Activated B cell treated with CpG ODN at 0.5 μM for 24 hours (primary cell): ENCODE measurements at regions not wholly inside any gene's neighbourhood (a gene's known extent, or its start where the extent isn't known, plus 50 kb on each side); places are given as distances from the start of the nearest gene placed in this dataset.
"Not testable (repeated sequence)": the region's sequence is repeated elsewhere in the genome, so short reads cannot be mapped to it uniquely, and the experiment has no call there.

Experiments used
- ATAC-seq: fragments of 200-7000 bp; cut with Tn5 transposase; one replicate; pipeline ENCODE4 v1.10.0; 2021; ENCODE audit warnings: low read depth, mild to moderate bottlenecking, moderate library complexity
- CTCF ChIA-PET: fragments of 350-600 bp; sonication (Branson Sonifier 250); formaldehyde crosslinking; loops from one replicate; lab custom pipeline; 2021; ENCODE audit warnings: antibody characterized with exemption; lab: Charles Lee
- POLR2A ChIA-PET: fragments of 350-600 bp; sonication (Branson Sonifier 250); formaldehyde crosslinking; loops from one replicate; lab custom pipeline; 2021; ENCODE audit warnings: antibody characterized with exemption; lab: Charles Lee
- DNase-seq: peaks from one replicate; pipeline ENCODE4 v3.0.0; 2022
- H3K27ac Mint-ChIP-seq: one replicate; pipeline ENCODE4 v1.8.0; 2020; ENCODE audit warnings: mixed read lengths
- H3K27me3 Mint-ChIP-seq: one replicate; pipeline ENCODE4 v1.8.0; 2021; ENCODE audit warnings: mixed read lengths
- H3K36me3 Mint-ChIP-seq: one replicate; pipeline ENCODE4 v1.8.0; 2021; ENCODE audit warnings: low read depth, mixed read lengths
- H3K4me1 Mint-ChIP-seq: one replicate; pipeline ENCODE4 v1.8.0; 2021; ENCODE audit warnings: mixed read lengths
- H3K4me3 Mint-ChIP-seq: one replicate; pipeline ENCODE4 v1.8.0; 2020; ENCODE audit warnings: mild to moderate bottlenecking, mixed read lengths
- H3K9me3 Mint-ChIP-seq: one replicate; pipeline ENCODE4 v1.8.0; 2020; ENCODE audit warnings: mixed read lengths
- intact Hi-C: fragments of 100-400 bp; cut with micrococcal nuclease; formaldehyde crosslinking; loops from one replicate; pipeline ENCODE4 v1.15.1; 2024
- TF ChIP-seq, protein P1 (sequence below): fragments of 200-600 bp; IDR thresholded peaks from one replicate; pipeline ENCODE4 v1.8.0; 2022; ENCODE audit warnings: antibody characterized with exemption, mild to moderate bottlenecking

DNA sequence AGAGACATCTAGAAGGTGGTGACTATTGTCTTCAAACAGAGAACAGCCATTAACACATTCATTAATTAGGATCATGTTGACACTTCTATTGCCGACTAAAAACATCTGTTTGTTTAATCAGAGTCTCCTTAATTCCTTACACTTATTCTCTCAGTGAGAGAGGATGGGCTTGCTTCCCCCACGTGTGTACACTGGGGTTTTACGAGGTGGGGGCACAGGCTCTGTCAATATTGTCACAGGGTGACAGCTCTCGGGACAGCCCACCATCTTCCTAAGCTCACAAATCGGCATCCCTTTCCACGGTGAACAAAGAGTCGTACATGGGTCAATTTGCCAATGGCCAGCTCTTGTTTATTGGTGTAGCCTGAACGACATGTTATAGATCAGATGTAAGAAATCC, 413.2 kb downstream of the MIAT start:
- TF ChIP-seq, protein P1, sequence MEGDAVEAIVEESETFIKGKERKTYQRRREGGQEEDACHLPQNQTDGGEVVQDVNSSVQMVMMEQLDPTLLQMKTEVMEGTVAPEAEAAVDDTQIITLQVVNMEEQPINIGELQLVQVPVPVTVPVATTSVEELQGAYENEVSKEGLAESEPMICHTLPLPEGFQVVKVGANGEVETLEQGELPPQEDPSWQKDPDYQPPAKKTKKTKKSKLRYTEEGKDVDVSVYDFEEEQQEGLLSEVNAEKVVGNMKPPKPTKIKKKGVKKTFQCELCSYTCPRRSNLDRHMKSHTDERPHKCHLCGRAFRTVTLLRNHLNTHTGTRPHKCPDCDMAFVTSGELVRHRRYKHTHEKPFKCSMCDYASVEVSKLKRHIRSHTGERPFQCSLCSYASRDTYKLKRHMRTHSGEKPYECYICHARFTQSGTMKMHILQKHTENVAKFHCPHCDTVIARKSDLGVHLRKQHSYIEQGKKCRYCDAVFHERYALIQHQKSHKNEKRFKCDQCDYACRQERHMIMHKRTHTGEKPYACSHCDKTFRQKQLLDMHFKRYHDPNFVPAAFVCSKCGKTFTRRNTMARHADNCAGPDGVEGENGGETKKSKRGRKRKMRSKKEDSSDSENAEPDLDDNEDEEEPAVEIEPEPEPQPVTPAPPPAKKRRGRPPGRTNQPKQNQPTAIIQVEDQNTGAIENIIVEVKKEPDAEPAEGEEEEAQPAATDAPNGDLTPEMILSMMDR: no peak
- H3K27me3 Mint-ChIP-seq: peaks cover 53% of the 10 kb centered on the region
- H3K9me3 Mint-ChIP-seq: peaks cover 1% of the 10 kb centered on the region
- no peaks in the 10 kb centered on the region for H3K4me1 Mint-ChIP-seq
- no peak overlapping the region for H3K27ac Mint-ChIP-seq
- ChIA-PET POLR2A (no interaction called here), CTCF (no interaction called here)
- intact Hi-C loops: no loop called here
- H3K4me3 Mint-ChIP-seq: no peak overlapping the region
- H3K36me3 Mint-ChIP-seq: no peaks in the 10 kb centered on the region
- no peak for ATAC-seq
- DNase-seq: no peak

DNA sequence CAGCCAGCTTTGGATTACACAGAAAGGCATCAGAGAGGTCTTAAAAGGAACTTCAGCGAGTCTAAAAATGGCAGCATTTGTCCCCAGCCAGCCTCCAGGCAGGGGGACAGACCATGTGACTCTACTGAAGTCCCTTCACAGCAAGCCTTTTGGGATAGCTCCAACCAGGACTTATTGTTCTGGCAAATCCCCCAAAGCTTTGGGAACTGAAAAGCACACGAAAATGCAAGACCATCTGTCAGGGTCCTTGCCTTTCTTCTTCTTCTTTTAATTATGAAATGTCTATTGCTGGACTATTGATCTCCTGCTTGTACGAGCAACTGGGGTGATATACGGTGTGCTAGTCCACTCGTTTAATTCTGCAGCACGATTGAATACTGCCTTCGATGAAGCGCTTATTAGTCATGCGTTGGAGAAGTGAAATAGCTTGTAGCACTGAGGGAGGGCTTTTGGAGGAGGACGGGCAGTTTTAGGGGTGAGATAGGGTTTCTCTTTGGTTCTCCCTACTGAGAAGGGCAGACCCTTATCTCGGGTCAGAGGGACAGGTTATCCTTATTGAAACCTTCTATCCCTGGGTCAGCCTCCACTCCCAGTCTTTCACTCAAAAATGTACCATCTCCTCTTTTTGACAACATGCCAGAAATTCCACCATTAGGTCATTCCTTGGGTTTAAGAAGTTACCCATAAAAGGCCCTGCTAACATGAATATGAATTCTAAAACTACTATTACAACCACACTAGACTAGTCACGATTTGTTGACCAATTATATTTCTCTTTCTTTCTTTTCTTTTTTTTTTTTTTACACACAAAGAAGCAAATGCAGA, 416.4 kb downstream of the MIAT start:
- CTCF ChIA-PET: no interaction called here
- H3K27me3 Mint-ChIP-seq: peaks cover 45% of the 10 kb centered on the region

DNA sequence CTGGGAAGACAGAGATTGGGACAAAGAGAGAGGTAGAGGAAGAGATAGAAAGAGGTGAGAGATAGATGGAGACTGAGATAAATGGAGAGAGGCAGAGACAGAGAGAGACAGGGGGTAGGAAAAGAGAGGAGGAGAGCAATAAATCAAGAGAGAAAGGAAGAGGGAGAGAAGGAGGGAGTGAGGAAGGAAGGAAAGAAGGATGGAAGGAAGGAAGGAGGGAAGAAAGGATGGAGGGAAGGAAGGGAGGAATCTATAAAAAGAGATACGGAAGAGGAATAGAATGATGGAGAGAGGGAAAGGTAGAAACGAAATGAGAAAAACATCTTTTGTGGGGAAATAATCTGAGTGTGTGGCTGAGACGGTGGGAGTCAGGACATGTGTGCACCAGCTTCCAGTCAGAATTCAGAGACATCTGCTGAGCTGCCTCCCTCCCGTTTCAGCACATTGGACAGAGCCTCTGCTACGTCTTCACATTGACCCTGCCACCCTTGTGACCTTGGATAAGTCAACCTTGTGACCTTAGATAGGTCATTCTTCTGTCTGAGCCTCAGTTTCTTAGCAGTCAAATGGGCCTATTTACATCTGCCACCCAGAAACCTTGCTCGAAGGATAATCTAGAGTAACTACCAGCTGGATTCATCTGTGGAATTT, 417.8 kb downstream of the MIAT start:
- Mint-ChIP-seq H3K27me3 (peaks cover 39% of the 10 kb centered on the region), H3K9me3 (peaks cover 5% of the 10 kb centered on the region), H3K4me1 (peaks cover 3% of the 10 kb centered on the region), H3K27ac (no peak overlapping the region), H3K4me3 (no peak overlapping the region), H3K36me3 (no peaks in the 10 kb centered on the region)
- intact Hi-C loops: no loop called here
- TF ChIP-seq, protein P1: no peak
- DNase-seq (no peak), ATAC-seq (no peak)
- ChIA-PET POLR2A (no interaction called here), CTCF (no interaction called here)

More for the DNA sequence above, 416.4 kb downstream of the MIAT start:
- peaks cover 3% of the 10 kb centered on the region for H3K4me1 Mint-ChIP-seq
- no peak for ATAC-seq
- H3K27ac Mint-ChIP-seq: no peak overlapping the region
- H3K36me3 Mint-ChIP-seq: no peaks in the 10 kb centered on the region
- TF ChIP-seq, protein P1: no peak
- no peak overlapping the region for H3K4me3 Mint-ChIP-seq
- POLR2A ChIA-PET: no interaction called here
- H3K9me3 Mint-ChIP-seq: peaks cover 5% of the 10 kb centered on the region
- intact Hi-C loops: no loop called here
- DNase-seq: no peak

DNA sequence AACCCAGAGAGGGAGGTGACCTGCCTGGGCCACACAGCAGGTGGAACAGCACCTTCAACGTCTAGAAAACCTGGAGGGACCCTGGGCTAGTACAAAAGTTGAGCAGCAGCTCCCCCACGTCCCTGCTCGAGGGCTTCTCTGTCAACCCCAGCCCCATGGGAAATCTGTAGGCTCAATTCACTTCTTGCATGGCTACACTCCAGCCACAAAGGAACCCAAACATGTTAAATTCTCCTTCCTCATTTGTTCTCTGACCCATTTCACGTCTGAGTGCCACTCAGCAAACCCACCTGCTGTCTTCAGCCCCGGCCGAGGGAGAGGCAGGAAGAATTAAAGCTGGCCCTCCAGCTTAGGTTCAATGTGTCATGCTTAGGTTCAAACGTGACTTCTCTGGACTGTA, 418.5 kb downstream of the MIAT start:
- Mint-ChIP-seq H3K27me3 (peaks cover 37% of the 10 kb centered on the region), H3K4me3 (no peak overlapping the region), H3K27ac (no peak overlapping the region), H3K36me3 (no peaks in the 10 kb centered on the region), H3K9me3 (peaks cover 5% of the 10 kb centered on the region), H3K4me1 (peaks cover 3% of the 10 kb centered on the region)
- intact Hi-C loops: no loop called here
- DNase-seq (no peak), ATAC-seq (no peak)
- POLR2A ChIA-PET: no interaction called here
- TF ChIP-seq, protein P1: no peak
- CTCF ChIA-PET: no interaction called here

DNA sequence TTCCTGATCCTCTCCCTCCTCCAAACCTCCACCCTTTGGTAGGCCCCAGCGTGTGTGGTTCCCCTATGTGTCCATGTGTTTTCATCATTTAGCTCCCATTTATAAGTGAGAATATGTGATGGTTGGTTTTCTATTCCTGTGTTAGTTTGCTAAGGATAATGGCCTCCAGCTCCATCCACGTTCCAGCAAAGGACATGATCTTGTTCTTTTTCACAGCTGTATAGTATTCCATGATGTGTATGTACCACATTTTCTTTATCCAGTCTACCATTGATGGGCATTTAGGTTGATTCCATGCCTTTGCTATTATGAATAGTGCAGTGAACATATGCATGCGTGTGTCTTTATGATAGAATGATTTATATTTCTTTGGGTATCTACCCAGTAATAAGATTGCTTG, 420.7 kb downstream of the MIAT start:
- H3K27ac Mint-ChIP-seq, H3K4me1 Mint-ChIP-seq, H3K9me3 Mint-ChIP-seq, POLR2A ChIA-PET, DNase-seq, ATAC-seq, H3K36me3 Mint-ChIP-seq, H3K4me3 Mint-ChIP-seq, CTCF ChIA-PET, intact Hi-C loops: not testable (repeated sequence)
- peaks cover 42% of the 10 kb centered on the region for H3K27me3 Mint-ChIP-seq
